ENCODE measurements at regions not wholly inside any gene's neighbourhood (a gene's known extent, or its start where the extent isn't known, plus 50 kb on each side); places are given as distances from the start of the nearest gene placed in this dataset.

DNA sequence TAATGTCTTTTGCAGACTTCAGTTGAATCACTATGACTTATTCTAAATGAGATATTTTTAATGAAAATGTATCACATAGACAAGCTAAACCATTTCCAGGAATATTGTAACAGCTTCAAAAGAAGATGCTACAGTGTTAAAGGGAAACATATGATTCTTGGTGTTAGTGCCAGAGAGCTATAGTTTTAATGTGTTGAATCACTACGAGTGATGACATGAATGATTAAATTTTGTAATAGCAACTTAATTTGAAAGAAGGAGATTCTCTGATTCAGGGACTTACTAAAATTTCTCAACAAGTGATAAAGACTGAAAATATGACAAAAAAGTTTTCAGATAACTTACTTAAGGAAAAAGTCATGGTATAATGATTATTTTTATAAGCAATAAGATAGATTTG is 267.3 kb upstream of the SLITRK3 start:
- TF ChIP-seq, protein P1, sequence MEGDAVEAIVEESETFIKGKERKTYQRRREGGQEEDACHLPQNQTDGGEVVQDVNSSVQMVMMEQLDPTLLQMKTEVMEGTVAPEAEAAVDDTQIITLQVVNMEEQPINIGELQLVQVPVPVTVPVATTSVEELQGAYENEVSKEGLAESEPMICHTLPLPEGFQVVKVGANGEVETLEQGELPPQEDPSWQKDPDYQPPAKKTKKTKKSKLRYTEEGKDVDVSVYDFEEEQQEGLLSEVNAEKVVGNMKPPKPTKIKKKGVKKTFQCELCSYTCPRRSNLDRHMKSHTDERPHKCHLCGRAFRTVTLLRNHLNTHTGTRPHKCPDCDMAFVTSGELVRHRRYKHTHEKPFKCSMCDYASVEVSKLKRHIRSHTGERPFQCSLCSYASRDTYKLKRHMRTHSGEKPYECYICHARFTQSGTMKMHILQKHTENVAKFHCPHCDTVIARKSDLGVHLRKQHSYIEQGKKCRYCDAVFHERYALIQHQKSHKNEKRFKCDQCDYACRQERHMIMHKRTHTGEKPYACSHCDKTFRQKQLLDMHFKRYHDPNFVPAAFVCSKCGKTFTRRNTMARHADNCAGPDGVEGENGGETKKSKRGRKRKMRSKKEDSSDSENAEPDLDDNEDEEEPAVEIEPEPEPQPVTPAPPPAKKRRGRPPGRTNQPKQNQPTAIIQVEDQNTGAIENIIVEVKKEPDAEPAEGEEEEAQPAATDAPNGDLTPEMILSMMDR (conservative IDR thresholded peaks at IDR 0.05; ENCODE audit: low read depth, low read length) = no peak
- TF ChIP-seq CHD1 (IDR thresholded peaks at IDR 0.05; ENCODE audit: low read depth, low read length) (no peak), POLR2A (IDR thresholded peaks at IDR 0.05; ENCODE audit: low read depth, low read length) (no peak), MXI1 (IDR thresholded peaks at IDR 0.05; ENCODE audit: borderline replicate concordance, low read depth, low read length) (no peak), RAD21 (IDR thresholded peaks at IDR 0.05; ENCODE audit: low read length) (no peak), RCOR1 (IDR thresholded peaks at IDR 0.05; ENCODE audit: insufficient replicate concordance, low read length) (no peak), MAZ (IDR thresholded peaks at IDR 0.05; ENCODE audit: borderline replicate concordance, low read depth, low read length) (no peak), RFX5 (IDR thresholded peaks at IDR 0.05; ENCODE audit: low read depth, low read length) (no peak), BHLHE40 (IDR thresholded peaks at IDR 0.05; ENCODE audit: low read depth, low read length) (no peak), SMC3 (IDR thresholded peaks at IDR 0.05; ENCODE audit: low read depth, low read length) (no peak), MAFK (IDR thresholded peaks at IDR 0.05; ENCODE audit: low read depth, low read length) (no peak), CEBPB (IDR thresholded peaks at IDR 0.05; ENCODE audit: low read depth, low read length) (no peak)
- TF ChIP-seq, protein P2, sequence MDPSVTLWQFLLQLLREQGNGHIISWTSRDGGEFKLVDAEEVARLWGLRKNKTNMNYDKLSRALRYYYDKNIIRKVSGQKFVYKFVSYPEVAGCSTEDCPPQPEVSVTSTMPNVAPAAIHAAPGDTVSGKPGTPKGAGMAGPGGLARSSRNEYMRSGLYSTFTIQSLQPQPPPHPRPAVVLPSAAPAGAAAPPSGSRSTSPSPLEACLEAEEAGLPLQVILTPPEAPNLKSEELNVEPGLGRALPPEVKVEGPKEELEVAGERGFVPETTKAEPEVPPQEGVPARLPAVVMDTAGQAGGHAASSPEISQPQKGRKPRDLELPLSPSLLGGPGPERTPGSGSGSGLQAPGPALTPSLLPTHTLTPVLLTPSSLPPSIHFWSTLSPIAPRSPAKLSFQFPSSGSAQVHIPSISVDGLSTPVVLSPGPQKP (IDR thresholded peaks at IDR 0.05; ENCODE audit: borderline replicate concordance, low read depth, low read length) = no peak
- TF ChIP-seq, protein P3, sequence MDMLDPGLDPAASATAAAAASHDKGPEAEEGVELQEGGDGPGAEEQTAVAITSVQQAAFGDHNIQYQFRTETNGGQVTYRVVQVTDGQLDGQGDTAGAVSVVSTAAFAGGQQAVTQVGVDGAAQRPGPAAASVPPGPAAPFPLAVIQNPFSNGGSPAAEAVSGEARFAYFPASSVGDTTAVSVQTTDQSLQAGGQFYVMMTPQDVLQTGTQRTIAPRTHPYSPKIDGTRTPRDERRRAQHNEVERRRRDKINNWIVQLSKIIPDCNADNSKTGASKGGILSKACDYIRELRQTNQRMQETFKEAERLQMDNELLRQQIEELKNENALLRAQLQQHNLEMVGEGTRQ (IDR thresholded peaks at IDR 0.05; ENCODE audit: low read depth, low read length) = no peak

All from IMR-90 (cell line).